Left lung (tissue), 4 donors: ENCODE measurements at regions not wholly inside any gene's neighbourhood (a gene's known extent, or its start where the extent isn't known, plus 50 kb on each side); places are given as distances from the start of the nearest gene placed in this dataset.

Experiments used
- ATAC-seq: fragments of 200-7000 bp; cut with Tn5 transposase; one replicate; pipeline ENCODE4 v1.9.1; 2020; ENCODE audit warnings: moderate library complexity
- DNase-seq, 4 donors: peaks; one replicate each; pipeline ENCODE4 v3.0.0-alpha.2; 2013 to 2020
- H3K27ac ChIP-seq, 2 donors: fragments of 200-600 bp; sonication (generic) in 1 of 2; one replicate each; pipeline versions ENCODE4 v1.5.0 to v1.8.0; 2020 to 2021
- H3K27me3 ChIP-seq, 2 donors: fragments of 200-600 bp; sonication (generic) in 1 of 2; one replicate each; pipeline versions ENCODE4 v1.5.0 to v1.8.0; 2020 to 2021
- H3K36me3 ChIP-seq, 2 donors: fragments of 200-600 bp; sonication (generic) in 1 of 2; one replicate each; pipeline versions ENCODE4 v1.5.0 to v1.8.0; 2020 to 2021
- H3K4me1 ChIP-seq, 2 donors: fragments of 200-600 bp; one replicate each; pipeline ENCODE4 v1.8.0; 2021
- H3K4me3 ChIP-seq, 2 donors: fragments of 200-600 bp; sonication (generic) in 1 of 2; one replicate each; pipeline versions ENCODE4 v1.5.0 to v1.8.0; 2020 to 2021; ENCODE audit warnings: mild to moderate bottlenecking in 1 of 2
- H3K9me3 ChIP-seq, 2 donors: fragments of 200-600 bp; sonication (generic) in 1 of 2; one replicate each; pipeline versions ENCODE4 v1.5.0 to v1.8.0; 2020 to 2021
- CTCF ChIP-seq, 2 donors: fragments of 200-600 bp; sonication (generic) in 1 of 2; IDR thresholded peaks; one replicate each; pipeline versions ENCODE4 v1.5.0 to v1.8.0; 2021; ENCODE audit warnings: antibody characterized with exemption in 2 of 2
- intact Hi-C, 2 donors: fragments of 100-400 bp; cut with DNase I; formaldehyde crosslinking; loops; one replicate each; pipeline versions ENCODE4 v1.11.2 to v1.14.2; 2022
- donor health status: DM: no; HTN: yes; CAD: no.
- donor health status: DM: no; HTN: no; CAD: no.

GRCh38 chrX:116238567-116239255 is 68.2 kb downstream of the AGTR2 start:
- TF ChIP-seq CTCF (IDR thresholded peaks at IDR 0.05) = no peak
- intact Hi-C loops = no loop called here
- Histone ChIP-seq H3K4me3 (no peak overlapping the region), H3K4me1 (no peaks in the 10 kb centered on the region), H3K9me3 (no peaks in the 10 kb centered on the region), H3K27ac (no peak overlapping the region), H3K36me3 (no peaks in the 10 kb centered on the region), H3K27me3 (peaks cover 0 to 8% of the 10 kb centered on the region in 2 donors)
- DNase-seq (no peak), ATAC-seq (no peak)

- ATAC-seq (peak; percentile 85), DNase-seq (peak in 2 of 4 donors; percentile 2 to 17)
- H3K4me1 ChIP-seq = no peaks in the 10 kb centered on the region
- H3K36me3 ChIP-seq = no peaks in the 10 kb centered on the region
- no peak overlapping the region for H3K4me3 ChIP-seq
- peak overlapping the region; percentile 33 to 66 for H3K27ac ChIP-seq
- peaks cover 0 to 8% of the 10 kb centered on the region in 2 donors for H3K27me3 ChIP-seq
- TF ChIP-seq CTCF (IDR thresholded peaks at IDR 0.05) = no peak
- no peaks in the 10 kb centered on the region for H3K9me3 ChIP-seq
- intact Hi-C loops = no loop called here
Measured at GRCh38 chrX:116239944-116240840, 69.6 kb downstream of the AGTR2 start.

GRCh38 chrX:116241001-116241400 is 70.5 kb downstream of the AGTR2 start:
- no peaks in the 10 kb centered on the region for H3K4me1 ChIP-seq
- peaks cover 0 to 8% of the 10 kb centered on the region in 2 donors for H3K27me3 ChIP-seq
- intact Hi-C loops = no loop called here
- no peaks in the 10 kb centered on the region for H3K36me3 ChIP-seq
- H3K27ac ChIP-seq = peak overlapping the region; percentile 15 to 33
- TF ChIP-seq CTCF (IDR thresholded peaks at IDR 0.05) = no peak
- ATAC-seq = no peak
- no peak overlapping the region for H3K4me3 ChIP-seq
- H3K9me3 ChIP-seq = no peaks in the 10 kb centered on the region
- DNase-seq = no peak

- no peaks in the 10 kb centered on the region for H3K4me1 ChIP-seq
- no peak for ATAC-seq
- TF ChIP-seq CTCF (IDR thresholded peaks at IDR 0.05) = no peak
Measured at GRCh38 chrX:116243039-116243438, 72.5 kb downstream of the AGTR2 start.

GRCh38 chrX:116246261-116246660 is 75.7 kb downstream of the AGTR2 start:
- H3K9me3 ChIP-seq = no peaks in the 10 kb centered on the region
- no peak overlapping the region for H3K4me3 ChIP-seq
- intact Hi-C loops = no loop called here
- H3K27ac ChIP-seq = no peak overlapping the region
- no peaks in the 10 kb centered on the region for H3K36me3 ChIP-seq
- ATAC-seq (no peak), DNase-seq (no peak)
- TF ChIP-seq CTCF (IDR thresholded peaks at IDR 0.05) = no peak
- H3K27me3 ChIP-seq = no peaks in the 10 kb centered on the region
- no peaks in the 10 kb centered on the region for H3K4me1 ChIP-seq

More at GRCh38 chrX:116243039-116243438, 72.5 kb downstream of the AGTR2 start:
- intact Hi-C loops = no loop called here
- peaks cover 0 to 8% of the 10 kb centered on the region in 2 donors for H3K27me3 ChIP-seq
- H3K9me3 ChIP-seq = no peaks in the 10 kb centered on the region
- H3K36me3 ChIP-seq = no peaks in the 10 kb centered on the region
- no peak overlapping the region for H3K27ac ChIP-seq
- no peak overlapping the region for H3K4me3 ChIP-seq
- no peak for DNase-seq
